ENCODE measurements at regions not wholly inside any gene's neighbourhood (a gene's known extent, or its start where the extent isn't known, plus 50 kb on each side); places are given as distances from the start of the nearest gene placed in this dataset.

DNA sequence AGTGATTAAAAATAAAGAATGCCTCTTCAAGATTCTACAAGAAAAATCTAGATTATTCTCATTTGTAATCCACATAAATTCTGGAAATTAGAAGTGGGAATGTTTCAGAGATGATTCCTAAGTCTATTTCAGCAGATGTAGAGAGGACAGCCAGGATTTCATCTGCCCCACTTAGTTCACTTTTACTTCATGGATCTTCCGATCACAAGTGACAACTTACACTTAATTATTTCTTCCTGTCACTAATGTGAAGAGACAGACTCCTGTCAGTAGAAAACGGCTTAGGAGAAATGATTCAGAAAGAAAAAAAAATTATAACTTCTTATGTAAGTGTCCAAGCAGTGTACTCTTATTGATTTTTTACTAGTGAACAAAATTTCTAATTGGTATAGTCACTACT, 368.2 kb upstream of the SMIM30 start:
- no peak for DNase-seq (ENCODE audit: low read depth)
- TF ChIP-seq, protein P1, sequence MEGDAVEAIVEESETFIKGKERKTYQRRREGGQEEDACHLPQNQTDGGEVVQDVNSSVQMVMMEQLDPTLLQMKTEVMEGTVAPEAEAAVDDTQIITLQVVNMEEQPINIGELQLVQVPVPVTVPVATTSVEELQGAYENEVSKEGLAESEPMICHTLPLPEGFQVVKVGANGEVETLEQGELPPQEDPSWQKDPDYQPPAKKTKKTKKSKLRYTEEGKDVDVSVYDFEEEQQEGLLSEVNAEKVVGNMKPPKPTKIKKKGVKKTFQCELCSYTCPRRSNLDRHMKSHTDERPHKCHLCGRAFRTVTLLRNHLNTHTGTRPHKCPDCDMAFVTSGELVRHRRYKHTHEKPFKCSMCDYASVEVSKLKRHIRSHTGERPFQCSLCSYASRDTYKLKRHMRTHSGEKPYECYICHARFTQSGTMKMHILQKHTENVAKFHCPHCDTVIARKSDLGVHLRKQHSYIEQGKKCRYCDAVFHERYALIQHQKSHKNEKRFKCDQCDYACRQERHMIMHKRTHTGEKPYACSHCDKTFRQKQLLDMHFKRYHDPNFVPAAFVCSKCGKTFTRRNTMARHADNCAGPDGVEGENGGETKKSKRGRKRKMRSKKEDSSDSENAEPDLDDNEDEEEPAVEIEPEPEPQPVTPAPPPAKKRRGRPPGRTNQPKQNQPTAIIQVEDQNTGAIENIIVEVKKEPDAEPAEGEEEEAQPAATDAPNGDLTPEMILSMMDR (IDR thresholded peaks at IDR 0.05; ENCODE audit: insufficient read depth, low read depth, low read length, missing control alignments), result no peak
- no peak overlapping the region for H3K4me3 ChIP-seq (ENCODE audit: low read depth, low read length)

DNA sequence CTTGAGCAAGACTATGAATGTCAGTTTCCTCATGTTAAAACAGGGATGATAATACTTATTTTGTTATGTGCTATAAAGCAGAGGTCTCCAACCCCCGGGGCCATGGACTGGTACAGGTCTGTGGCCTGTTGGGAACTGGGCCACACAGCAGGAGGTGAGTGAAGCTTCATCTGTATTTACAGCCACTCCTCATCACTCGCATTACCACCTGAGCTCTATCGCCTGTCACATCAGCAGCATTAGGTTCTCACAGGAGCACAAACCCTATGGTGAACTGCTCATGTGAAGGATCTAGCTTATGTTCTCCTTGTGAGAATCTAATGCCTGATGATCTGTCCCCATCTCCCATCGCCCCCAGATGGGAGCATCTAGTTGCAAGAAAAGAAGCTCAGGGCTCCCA, 365.3 kb upstream of the SMIM30 start:
- TF ChIP-seq, protein P1 (IDR thresholded peaks at IDR 0.05; ENCODE audit: insufficient read depth, low read depth, low read length, missing control alignments), result no peak

DNA sequence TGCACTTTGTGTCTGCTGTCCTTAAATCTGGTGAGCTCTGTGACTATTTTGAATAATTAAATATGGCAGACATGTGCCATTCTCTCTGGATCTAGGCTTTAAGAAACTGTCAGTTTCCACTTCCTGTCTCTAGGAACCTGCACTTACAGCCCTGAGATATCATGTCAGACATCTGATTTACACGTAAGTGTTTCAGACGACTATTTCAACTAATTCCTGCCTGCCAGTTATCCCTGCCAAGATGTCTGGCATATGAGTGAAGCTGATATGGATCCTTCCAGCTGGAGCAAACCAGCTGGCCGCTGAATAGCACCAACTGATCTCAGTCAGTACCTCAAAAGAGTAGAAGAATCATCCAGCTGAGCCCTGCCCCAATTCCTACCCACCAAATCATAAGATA, 362.2 kb upstream of the SMIM30 start:
- TF ChIP-seq, protein P1 (IDR thresholded peaks at IDR 0.05; ENCODE audit: insufficient read depth, low read depth, low read length, missing control alignments), result no peak
- DNase-seq (ENCODE audit: low read depth), result no peak
- H3K4me3 ChIP-seq (ENCODE audit: low read depth, low read length), result no peak overlapping the region

More for the DNA sequence above, 365.3 kb upstream of the SMIM30 start:
- H3K4me3 ChIP-seq (ENCODE audit: low read depth, low read length), result no peak overlapping the region
- DNase-seq (ENCODE audit: low read depth), result no peak

DNA sequence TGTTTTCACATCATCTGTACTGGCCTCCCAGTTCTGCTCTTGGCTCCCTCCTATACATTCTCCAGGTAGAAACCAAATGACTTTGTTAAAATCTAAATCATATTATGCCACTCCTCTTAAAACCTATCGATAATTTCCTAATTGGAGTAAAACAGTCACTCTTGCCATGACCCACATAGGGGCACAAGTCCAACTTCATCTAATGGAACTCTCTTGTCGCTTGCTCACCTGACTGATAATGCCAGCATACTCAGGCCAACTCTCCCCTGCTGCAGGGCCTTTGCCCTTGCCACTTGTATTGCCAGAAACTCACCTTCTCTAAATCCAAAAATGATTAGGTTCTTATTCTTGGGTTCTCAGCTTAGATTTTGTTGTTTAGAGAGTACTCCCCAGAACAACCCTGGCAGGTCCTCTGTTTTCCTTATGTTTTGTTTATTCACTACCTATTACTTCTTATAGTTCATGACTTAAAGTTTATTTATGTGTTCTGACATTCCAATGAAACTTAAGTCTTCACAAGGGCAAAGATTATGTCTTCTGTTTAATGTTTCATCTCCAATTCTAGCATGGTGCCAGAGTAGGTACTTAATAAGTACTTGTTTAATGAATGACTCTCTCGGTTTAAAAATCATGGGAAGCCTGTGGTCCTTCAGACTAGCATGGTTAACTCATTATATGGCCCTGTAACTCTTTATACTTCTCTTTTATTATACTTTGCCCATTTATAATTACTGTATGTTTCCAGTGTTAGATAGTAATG, 345.9 kb upstream of the SMIM30 start:
- no peak for DNase-seq (ENCODE audit: low read depth)
- TF ChIP-seq, protein P1 (IDR thresholded peaks at IDR 0.05; ENCODE audit: insufficient read depth, low read depth, low read length, missing control alignments), result no peak
- H3K4me3 ChIP-seq (ENCODE audit: low read depth, low read length), result no peak overlapping the region

DNA sequence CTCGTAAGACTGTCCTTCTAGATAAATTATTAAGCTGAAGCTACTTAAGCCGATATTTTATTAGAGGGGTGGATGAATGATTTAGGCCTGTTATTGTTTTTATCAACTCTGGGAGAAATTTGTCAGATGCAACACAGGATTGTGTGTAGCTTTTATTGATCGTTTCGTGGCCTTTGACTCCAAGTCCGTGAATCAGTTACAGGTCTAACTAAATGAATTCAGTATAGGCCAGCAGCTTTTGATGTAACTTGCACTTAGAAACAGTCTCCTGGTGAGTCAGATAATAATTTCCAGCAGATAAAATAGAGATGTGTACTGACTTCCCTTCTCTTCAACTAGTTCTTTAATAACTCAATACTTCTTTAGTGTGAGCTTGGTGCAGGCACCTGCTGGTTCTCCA, 341.7 kb upstream of the SMIM30 start:
- no peak overlapping the region for H3K4me3 ChIP-seq (ENCODE audit: low read depth, low read length)
- TF ChIP-seq, protein P1 (IDR thresholded peaks at IDR 0.05; ENCODE audit: insufficient read depth, low read depth, low read length, missing control alignments), result no peak
- no peak for DNase-seq (ENCODE audit: low read depth)

DNA sequence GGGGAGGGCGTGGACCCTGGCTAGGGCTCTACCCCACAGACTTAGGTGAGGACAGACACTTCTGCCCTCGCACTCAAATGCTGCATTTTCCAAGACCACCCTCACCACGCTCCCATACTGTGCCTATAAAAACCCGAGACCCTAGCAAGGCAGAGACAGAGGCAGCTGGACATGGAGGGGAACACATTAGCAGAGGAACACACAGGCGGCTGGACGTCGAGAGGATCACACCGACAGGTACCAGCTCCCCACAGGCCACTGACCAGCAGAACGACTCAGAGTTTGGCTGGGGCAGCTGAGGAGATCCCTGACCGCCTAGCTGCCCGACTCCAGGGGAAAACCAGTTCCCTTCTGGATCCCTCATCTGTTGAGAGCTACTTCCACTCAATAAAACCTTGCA, 338.2 kb upstream of the SMIM30 start:
- TF ChIP-seq, protein P1 (IDR thresholded peaks at IDR 0.05; ENCODE audit: insufficient read depth, low read depth, low read length, missing control alignments), result no peak
- no peak overlapping the region for H3K4me3 ChIP-seq (ENCODE audit: low read depth, low read length)
- no peak for DNase-seq (ENCODE audit: low read depth)
